Prostate gland (tissue), 2 donors: ENCODE measurements at regions not wholly inside any gene's neighbourhood (a gene's known extent, or its start where the extent isn't known, plus 50 kb on each side); places are given as distances from the start of the nearest gene placed in this dataset.

Experiments
- CTCF ChIP-seq, 4 experiments: fragments of 200-600 bp in 2 of 4; fragments of 450-650 bp in 2 of 4; sonication (generic) in 2 of 4; IDR thresholded peaks; 1 replicate in 3 of 4; 2 replicates in 1 of 4; pipeline ENCODE4 v1.5.1; 2016 to 2019; ENCODE audit warnings: antibody characterized with exemption in 4 of 4, mild to moderate bottlenecking in 2 of 4, moderate library complexity in 2 of 4
- POLR2A ChIP-seq: fragments of 450-650 bp; IDR thresholded peaks from one replicate; pipeline ENCODE4 v1.6.1; 2016; ENCODE audit warnings: antibody characterized with exemption, mild to moderate bottlenecking
- POLR2AphosphoS5 ChIP-seq: sonication (generic); formaldehyde crosslinking; IDR thresholded peaks from one replicate; pipeline ENCODE4 v1.6.1; 2017; ENCODE audit warnings: antibody characterized with exemption

GRCh38 chr3:20510396-20510795 is 324.4 kb upstream of the SGO1 start:
- TF ChIP-seq CTCF (IDR thresholded peaks at IDR 0.05) (no peak), POLR2AphosphoS5 (no peak), POLR2A (no peak)
